ENCODE measurements at regions not wholly inside any gene's neighbourhood (a gene's known extent, or its start where the extent isn't known, plus 50 kb on each side); places are given as distances from the start of the nearest gene placed in this dataset.

DNA sequence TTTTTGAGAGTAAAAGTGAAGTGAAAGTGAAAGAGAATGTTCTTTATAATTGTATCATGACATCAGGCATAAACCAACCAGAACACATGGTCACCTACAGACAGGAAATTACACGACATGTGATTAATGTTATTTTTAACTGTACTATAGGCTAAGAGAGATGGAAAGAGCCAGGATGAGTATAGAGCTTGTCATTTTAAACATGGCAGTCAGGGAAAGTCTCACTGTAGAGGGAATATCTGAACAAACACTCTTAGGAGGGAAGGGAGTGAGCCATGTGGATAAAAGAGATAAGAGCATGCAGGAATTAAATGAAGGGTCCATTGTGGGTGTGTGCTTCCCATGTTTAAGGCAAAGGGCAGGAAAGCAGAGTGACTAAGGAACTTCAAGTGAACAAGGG lies 599.1 kb upstream of the FAT3 start:
- H3K4me1 Mint-ChIP-seq = no peaks in the 10 kb centered on the region
- Histone ChIP-seq H3K9me3 (ENCODE audit: control extremely low read depth in 1 of 3, control insufficient read depth in 2 of 3, insufficient read depth in 1 of 3, low read length in 2 of 3) (peaks cover 0 to 2% (median 0%) of the 10 kb centered on the region in 3 donors), H3K27ac (ENCODE audit: low read length in 2 of 2) (no peak overlapping the region), H2AFZ (ENCODE audit: insufficient read depth, low read depth, low read length, poor library complexity, severe bottlenecking) (no peak overlapping the region), H3K4me1 (ENCODE audit: control insufficient read depth in 2 of 2, insufficient read depth in 2 of 2, low read length in 2 of 2) (no peaks in the 10 kb centered on the region), H3K36me3 (replicated peaks in 1 of 2; ENCODE audit: control extremely low read depth in 1 of 2, control insufficient read depth in 1 of 2, extremely low read depth in 1 of 2, insufficient read depth in 2 of 2, low read length in 1 of 2) (no peaks in the 10 kb centered on the region), H3K79me2 (ENCODE audit: control insufficient read depth, insufficient read depth, low read length) (no peaks in the 10 kb centered on the region), H3K4me3 (ENCODE audit: control extremely low read depth in 1 of 5, extremely low read depth in 1 of 5, insufficient read depth in 1 of 5, low read depth in 2 of 5, low read length in 4 of 5) (no peak overlapping the region), H3K27me3 (replicated peaks in 1 of 4; ENCODE audit: control extremely low read depth in 1 of 4, control insufficient read depth in 3 of 4, insufficient read depth in 4 of 4, low read length in 3 of 4) (no peaks in the 10 kb centered on the region), H4K20me1 (ENCODE audit: control insufficient read depth, insufficient read depth, low read length, poor library complexity, severe bottlenecking) (no peaks in the 10 kb centered on the region), H3K9ac (ENCODE audit: low read length) (no peak overlapping the region), H3K4me2 (replicated peaks; ENCODE audit: low read depth, low read length, poor library complexity, severe bottlenecking) (no peak overlapping the region)
- intact Hi-C loops (cut with micrococcal nuclease) = no loop called here
- H3K4me3 Mint-ChIP-seq = no peak overlapping the region
- no peak for TF ChIP-seq EZH2 (IDR thresholded peaks at IDR 0.05; ENCODE audit: borderline replicate concordance, insufficient read depth, low read depth, low read length, poor library complexity, severe bottlenecking)
- TF ChIP-seq, protein P1, sequence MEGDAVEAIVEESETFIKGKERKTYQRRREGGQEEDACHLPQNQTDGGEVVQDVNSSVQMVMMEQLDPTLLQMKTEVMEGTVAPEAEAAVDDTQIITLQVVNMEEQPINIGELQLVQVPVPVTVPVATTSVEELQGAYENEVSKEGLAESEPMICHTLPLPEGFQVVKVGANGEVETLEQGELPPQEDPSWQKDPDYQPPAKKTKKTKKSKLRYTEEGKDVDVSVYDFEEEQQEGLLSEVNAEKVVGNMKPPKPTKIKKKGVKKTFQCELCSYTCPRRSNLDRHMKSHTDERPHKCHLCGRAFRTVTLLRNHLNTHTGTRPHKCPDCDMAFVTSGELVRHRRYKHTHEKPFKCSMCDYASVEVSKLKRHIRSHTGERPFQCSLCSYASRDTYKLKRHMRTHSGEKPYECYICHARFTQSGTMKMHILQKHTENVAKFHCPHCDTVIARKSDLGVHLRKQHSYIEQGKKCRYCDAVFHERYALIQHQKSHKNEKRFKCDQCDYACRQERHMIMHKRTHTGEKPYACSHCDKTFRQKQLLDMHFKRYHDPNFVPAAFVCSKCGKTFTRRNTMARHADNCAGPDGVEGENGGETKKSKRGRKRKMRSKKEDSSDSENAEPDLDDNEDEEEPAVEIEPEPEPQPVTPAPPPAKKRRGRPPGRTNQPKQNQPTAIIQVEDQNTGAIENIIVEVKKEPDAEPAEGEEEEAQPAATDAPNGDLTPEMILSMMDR (IDR thresholded peaks at IDR 0.05) = no peak
- peaks cover 12% of the 10 kb centered on the region for H3K9me3 Mint-ChIP-seq (ENCODE audit: insufficient read depth)
- no peak for ATAC-seq (ENCODE audit: low read depth)
- ChIA-PET POLR2A (no interaction called here), CTCF (no interaction called here)
- no peak for DNase-seq
- WGBS (ENCODE audit: insufficient coverage) = no CpG with 5 or more reads among the region's 1 CpG
- no peak overlapping the region for H3K27ac Mint-ChIP-seq
- H3K27me3 Mint-ChIP-seq = no peaks in the 10 kb centered on the region

DNA sequence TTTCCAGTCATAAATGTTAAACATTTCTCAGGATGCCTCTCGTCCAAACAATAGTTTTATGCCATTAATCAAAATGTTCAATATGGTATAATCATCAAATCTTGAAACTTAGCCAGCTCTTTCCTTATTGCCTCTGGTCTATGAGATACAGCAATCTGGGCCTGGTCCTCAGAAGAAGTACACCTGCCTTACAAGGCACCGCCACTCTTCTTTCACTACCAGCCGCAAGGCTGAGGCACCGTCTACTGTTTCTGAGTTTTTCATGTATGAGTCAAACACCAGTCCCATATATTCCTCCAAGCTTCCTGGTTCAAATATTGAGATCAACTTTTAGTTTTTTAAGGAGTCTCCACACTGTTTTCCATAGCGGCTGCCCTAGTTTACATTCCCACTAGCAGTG lies 600.6 kb upstream of the FAT3 start:
- H3K9ac ChIP-seq (ENCODE audit: low read length) = no peak overlapping the region
- Mint-ChIP-seq H3K4me1 (no peaks in the 10 kb centered on the region), H3K27me3 (no peaks in the 10 kb centered on the region), H3K9me3 (ENCODE audit: insufficient read depth) (peaks cover 12% of the 10 kb centered on the region), H3K4me3 (no peak overlapping the region), H3K27ac (no peak overlapping the region)
- no peak for ATAC-seq (ENCODE audit: low read depth)
- no peaks in the 10 kb centered on the region for H4K20me1 ChIP-seq (ENCODE audit: control insufficient read depth, insufficient read depth, low read length, poor library complexity, severe bottlenecking)
- H3K4me2 ChIP-seq (replicated peaks; ENCODE audit: low read depth, low read length, poor library complexity, severe bottlenecking) = no peak overlapping the region
- H3K36me3 ChIP-seq (replicated peaks in 1 of 2; ENCODE audit: control extremely low read depth in 1 of 2, control insufficient read depth in 1 of 2, extremely low read depth in 1 of 2, insufficient read depth in 2 of 2, low read length in 1 of 2) = no peaks in the 10 kb centered on the region
- no peak for DNase-seq
- CTCF ChIA-PET = no interaction called here
- no peak overlapping the region for H3K27ac ChIP-seq (ENCODE audit: low read length in 2 of 2)
- no peaks in the 10 kb centered on the region for H3K4me1 ChIP-seq (ENCODE audit: control insufficient read depth in 2 of 2, insufficient read depth in 2 of 2, low read length in 2 of 2)
- H3K27me3 ChIP-seq (replicated peaks in 1 of 4; ENCODE audit: control extremely low read depth in 1 of 4, control insufficient read depth in 3 of 4, insufficient read depth in 4 of 4, low read length in 3 of 4) = no peaks in the 10 kb centered on the region
- H3K4me3 ChIP-seq (ENCODE audit: control extremely low read depth in 1 of 5, extremely low read depth in 1 of 5, insufficient read depth in 1 of 5, low read depth in 2 of 5, low read length in 4 of 5) = no peak overlapping the region
- H3K9me3 ChIP-seq (ENCODE audit: control extremely low read depth in 1 of 3, control insufficient read depth in 2 of 3, insufficient read depth in 1 of 3, low read length in 2 of 3) = peaks cover 0 to 2% (median 0%) of the 10 kb centered on the region in 3 donors
- 100% methylated on average over 3 of the region's 5 CpGs for WGBS (ENCODE audit: insufficient coverage)
- H3K79me2 ChIP-seq (ENCODE audit: control insufficient read depth, insufficient read depth, low read length) = no peaks in the 10 kb centered on the region
- POLR2A ChIA-PET = no interaction called here
- TF ChIP-seq, protein P1 (IDR thresholded peaks at IDR 0.05) = no peak
- no peak for TF ChIP-seq EZH2 (IDR thresholded peaks at IDR 0.05; ENCODE audit: borderline replicate concordance, insufficient read depth, low read depth, low read length, poor library complexity, severe bottlenecking)
- H2AFZ ChIP-seq (ENCODE audit: insufficient read depth, low read depth, low read length, poor library complexity, severe bottlenecking) = no peak overlapping the region
- intact Hi-C loops (cut with micrococcal nuclease) = no loop called here
